ENCODE measurements at regions not wholly inside any gene's neighbourhood (a gene's known extent, or its start where the extent isn't known, plus 50 kb on each side); places are given as distances from the start of the nearest gene placed in this dataset.

- Histone ChIP-seq H3K27ac (no peak overlapping the region), H3K9me3 (no peaks in the 10 kb centered on the region), H3K27me3 (replicated peaks in 1 of 7) (peaks cover 0 to 12% (median 0%) of the 10 kb centered on the region in 7 donors), H3K4me1 (no peaks in the 10 kb centered on the region), H3K4me3 (no peak overlapping the region), H3K36me3 (no peaks in the 10 kb centered on the region)
- DNase-seq, result no peak
- intact Hi-C loops (cut with DNase I; ENCODE audit: low total_unique reads), result no loop called here
- no peak for TF ChIP-seq POLR2AphosphoS5 (IDR thresholded peaks at IDR 0.05)
- no peak for TF ChIP-seq CTCF (IDR thresholded peaks at IDR 0.05 in 8 of 11, conservative IDR thresholded peaks at IDR 0.05 in 3 of 11)
- no peak for TF ChIP-seq POLR2A (IDR thresholded peaks at IDR 0.05)
Observed at GRCh38 chr2:19434413-19434812, 76.0 kb upstream of the OSR1 start.

GRCh38 chr2:19426941-19427340 is 68.5 kb upstream of the OSR1 start:
- no peak overlapping the region for H3K27ac ChIP-seq
- H3K9me3 ChIP-seq, result no peaks in the 10 kb centered on the region
- 87 to 92% (median 92%) methylated on average over 6 of the region's 6 CpGs for WGBS, 5 donors
- no peak overlapping the region for H3K4me3 ChIP-seq
- H3K36me3 ChIP-seq, result no peaks in the 10 kb centered on the region
- DNase-seq, result no peak
- TF ChIP-seq CTCF (IDR thresholded peaks at IDR 0.05 in 8 of 11, conservative IDR thresholded peaks at IDR 0.05 in 3 of 11), result no peak
- no peak for TF ChIP-seq POLR2AphosphoS5 (IDR thresholded peaks at IDR 0.05)
- TF ChIP-seq POLR2A (IDR thresholded peaks at IDR 0.05), result no peak
- intact Hi-C loops (cut with DNase I; ENCODE audit: low total_unique reads), result no loop called here
- peaks cover 0 to 6% (median 0%) of the 10 kb centered on the region in 7 donors for H3K27me3 ChIP-seq (replicated peaks in 1 of 7)
- H3K4me1 ChIP-seq, result no peaks in the 10 kb centered on the region

GRCh38 chr2:19426144-19426543 is 67.7 kb upstream of the OSR1 start:
- no peaks in the 10 kb centered on the region for H3K36me3 ChIP-seq
- intact Hi-C loops (cut with DNase I; ENCODE audit: low total_unique reads), result no loop called here
- no peaks in the 10 kb centered on the region for H3K9me3 ChIP-seq
- no peaks in the 10 kb centered on the region for H3K4me1 ChIP-seq
- H3K4me3 ChIP-seq, result no peak overlapping the region
- DNase-seq, result no peak
- whole genome bisulfite sequencing, 5 donors, result 72 to 81% (median 79%) methylated on average over 5 of the region's 5 CpGs
- TF ChIP-seq CTCF (IDR thresholded peaks at IDR 0.05 in 8 of 11, conservative IDR thresholded peaks at IDR 0.05 in 3 of 11) (no peak), POLR2A (IDR thresholded peaks at IDR 0.05) (no peak), POLR2AphosphoS5 (IDR thresholded peaks at IDR 0.05) (no peak)
- H3K27me3 ChIP-seq (replicated peaks in 1 of 7), result peaks cover 0 to 6% (median 0%) of the 10 kb centered on the region in 7 donors
- no peak overlapping the region for H3K27ac ChIP-seq

GRCh38 chr2:19425419-19425818 is 67.0 kb upstream of the OSR1 start:
- no peak for DNase-seq
- H3K27ac ChIP-seq, result no peak overlapping the region
- 80 to 96% (median 87%) methylated on average over 2 of the region's 2 CpGs for WGBS, 5 donors
- no peaks in the 10 kb centered on the region for H3K4me1 ChIP-seq
- no peak overlapping the region for H3K4me3 ChIP-seq
- no peaks in the 10 kb centered on the region for H3K36me3 ChIP-seq
- no peaks in the 10 kb centered on the region for H3K9me3 ChIP-seq
- intact Hi-C loops (cut with DNase I; ENCODE audit: low total_unique reads), result no loop called here
- H3K27me3 ChIP-seq (replicated peaks in 1 of 7), result peaks cover 0 to 6% (median 0%) of the 10 kb centered on the region in 7 donors
- TF ChIP-seq CTCF (IDR thresholded peaks at IDR 0.05 in 8 of 11, conservative IDR thresholded peaks at IDR 0.05 in 3 of 11), result no peak
- TF ChIP-seq POLR2AphosphoS5 (IDR thresholded peaks at IDR 0.05), result no peak
- TF ChIP-seq POLR2A (IDR thresholded peaks at IDR 0.05), result no peak
